K562 (cell line): ENCODE measurements at regions not wholly inside any gene's neighbourhood (a gene's known extent, or its start where the extent isn't known, plus 50 kb on each side); places are given as distances from the start of the nearest gene placed in this dataset.

Source experiments
- ARID3A ChIP-seq: IDR thresholded peaks from 2 replicates; pipeline ENCODE4 v1.6.1; 2012; ENCODE audit warnings: low read depth, low read length, improper control_type of control experiment, borderline replicate concordance
- BCOR ChIP-seq: fragments of 450-650 bp; IDR thresholded peaks from 2 replicates; pipeline ENCODE4 v1.6.1; 2016
- BDP1 ChIP-seq: IDR thresholded peaks from 3 replicates; pipeline ENCODE4 v1.6.1; 2011; ENCODE audit not compliant: insufficient read length, insufficient read depth
- BRD4 ChIP-seq: fragments of 200-600 bp; sonication (generic); IDR thresholded peaks from 2 replicates; pipeline ENCODE4 v1.6.1; 2017; ENCODE audit warnings: inconsistent platforms
- CBFA2T3 ChIP-seq: fragments of 450-650 bp; IDR thresholded peaks from 2 replicates; pipeline ENCODE4 v1.6.1; 2017
- CTBP1 ChIP-seq: fragments of 450-650 bp; IDR thresholded peaks from 2 replicates; pipeline ENCODE4 v1.6.1; 2016; ENCODE audit warnings: borderline replicate concordance
- HES1 ChIP-seq: fragments of 450-650 bp; IDR thresholded peaks from 2 replicates; pipeline ENCODE4 v1.6.1; 2016; ENCODE audit warnings: low read depth, mild to moderate bottlenecking, moderate library complexity
- HNRNPK ChIP-seq: fragments of 200-400 bp; formaldehyde crosslinking; IDR thresholded peaks from one replicate; pipeline ENCODE4 v1.6.1; 2018; ENCODE audit warnings: mild to moderate bottlenecking, low read depth, low read length; ENCODE audit not compliant: poor library complexity, severe bottlenecking
- IRF1 ChIP-seq: sonication (generic); formaldehyde crosslinking; IDR thresholded peaks from 2 replicates; pipeline ENCODE4 v1.8.0; 2022; ENCODE audit warnings: missing genetic modification reagents, mild to moderate bottlenecking, borderline replicate concordance
- NFE2 ChIP-seq: IDR thresholded peaks from 2 replicates; pipeline ENCODE4 v1.6.1; 2014; ENCODE audit warnings: antibody characterized with exemption, low read depth
- PCBP1 ChIP-seq: fragments of 200-400 bp; formaldehyde crosslinking; IDR thresholded peaks from 2 replicates; pipeline ENCODE4 v1.6.1; 2018; ENCODE audit warnings: mild to moderate bottlenecking, low read depth, low read length; ENCODE audit not compliant: poor library complexity, severe bottlenecking
- SOX6 ChIP-seq: fragments of 450-650 bp; IDR thresholded peaks from 2 replicates; pipeline ENCODE4 v1.6.1; 2014; ENCODE audit warnings: mild to moderate bottlenecking
- SUPT5H ChIP-seq: fragments of 450-650 bp; IDR thresholded peaks from 2 replicates; pipeline ENCODE4 v1.6.1; 2016
- TCF7 ChIP-seq: sonication (generic); IDR thresholded peaks from 2 replicates; pipeline ENCODE4 v1.6.1; 2016; ENCODE audit warnings: antibody characterized with exemption, borderline replicate concordance
- THRB ChIP-seq: fragments of 450-650 bp; formaldehyde crosslinking; conservative IDR thresholded peaks from 2 replicates; pipeline ENCODE4 v1.4.0; 2022; ENCODE audit warnings: mild to moderate bottlenecking, missing genetic modification characterization
- ZBTB26 ChIP-seq: fragments of 450-650 bp; formaldehyde crosslinking; IDR thresholded peaks from 2 replicates; pipeline ENCODE4 v1.4.0; 2022; ENCODE audit warnings: missing genetic modification characterization
- ZC3H11A ChIP-seq: IDR thresholded peaks from 2 replicates; pipeline ENCODE4 v1.6.1; 2012; ENCODE audit warnings: low read depth, low read length, improper control_type of control experiment
- ZKSCAN1 ChIP-seq: fragments of 150-350 bp; IDR thresholded peaks from 2 replicates; pipeline ENCODE4 v1.6.1; 2016; ENCODE audit warnings: low read depth, low read length
- ZNF431 ChIP-seq: sonication (generic); formaldehyde crosslinking; IDR thresholded peaks from 2 replicates; pipeline ENCODE4 v1.8.0; 2022; ENCODE audit warnings: mild to moderate bottlenecking, missing genetic modification reagents

GRCh38 chr6:27684264-27685211, 211.6 kb upstream of the ZNF184 start (continued):
- TF ChIP-seq IRF1 (no peak), ARID3A (peak; percentile 98), HES1 (no peak), SOX6 (peak; percentile 93), THRB (peak; percentile 95), ZC3H11A (no peak), BDP1 (peak; percentile 93), NFE2 (no peak), TCF7 (no peak; the same call in 1 of the 2 replicates), BRD4 (peak; percentile 87; the same call in 1 of the 2 replicates), BCOR (peak; percentile 50), PCBP1 (no peak), ZBTB26 (CRISPR knock-in tag) (no peak), SUPT5H (no peak), HNRNPK (no peak), CBFA2T3 (no peak), ZNF431 (CRISPR knock-in tag) (no peak), CTBP1 (peak; percentile 88), ZKSCAN1 (peak; percentile 68; the same call in 1 of the 2 replicates)
